NCI-H2107 (cell line): ENCODE measurements at regions not wholly inside any gene's neighbourhood (a gene's known extent, or its start where the extent isn't known, plus 50 kb on each side); places are given as distances from the start of the nearest gene placed in this dataset.

Experiments used
- DNase-seq: peaks from one replicate; lab custom pipeline; 2025; lab: John Stamatoyannopoulos, UW

GRCh38 chr2:8281950-8282857, 399.7 kb upstream of the ID2 start:
- no peak for DNase-seq

DNA sequence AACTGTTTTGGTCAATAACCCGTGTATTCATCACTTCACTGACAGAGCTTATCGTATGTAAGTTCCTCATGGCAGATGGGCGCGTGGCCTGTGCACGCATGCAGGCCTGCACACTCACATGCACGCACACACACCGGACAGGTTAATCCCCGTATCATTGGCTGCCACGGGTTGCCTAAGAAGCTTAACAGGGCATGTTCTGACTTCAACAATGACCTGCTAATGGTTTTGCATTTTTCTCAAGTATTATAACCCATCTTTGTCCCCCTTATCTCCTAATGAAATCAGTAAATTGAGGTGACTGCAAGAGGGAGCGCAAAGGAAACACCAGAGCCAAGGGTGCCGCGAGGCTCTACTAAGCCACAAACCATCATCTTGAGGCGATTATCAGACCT, 399.0 kb upstream of the ID2 start:
- DNase-seq: no peak

GRCh38 chr2:8285081-8285480, 396.8 kb upstream of the ID2 start:
- DNase-seq: no peak

- no peak for DNase-seq
Observed at GRCh38 chr2:8285898-8286297, 396.0 kb upstream of the ID2 start.

DNA sequence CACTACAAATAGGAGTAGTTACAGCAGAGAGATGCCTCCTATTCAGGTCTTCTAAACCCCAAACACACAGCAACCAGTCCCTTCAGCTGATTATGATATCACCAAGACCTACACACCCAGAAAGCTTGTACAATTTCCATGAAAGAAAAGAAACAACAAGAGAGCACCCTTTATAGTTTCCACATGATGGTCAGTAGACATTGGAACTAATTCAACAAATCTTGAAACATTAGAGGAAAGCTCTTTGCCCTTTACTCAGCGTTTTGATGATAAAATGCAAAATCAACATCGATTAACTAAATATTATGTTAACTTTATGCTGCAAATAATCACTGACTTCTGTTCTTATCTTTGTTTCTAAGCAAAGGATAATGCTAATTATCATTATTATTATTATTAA, 393.6 kb upstream of the ID2 start:
- no peak for DNase-seq

- DNase-seq: no peak
Observed at GRCh38 chr2:8289111-8289510, 392.7 kb upstream of the ID2 start.

DNA sequence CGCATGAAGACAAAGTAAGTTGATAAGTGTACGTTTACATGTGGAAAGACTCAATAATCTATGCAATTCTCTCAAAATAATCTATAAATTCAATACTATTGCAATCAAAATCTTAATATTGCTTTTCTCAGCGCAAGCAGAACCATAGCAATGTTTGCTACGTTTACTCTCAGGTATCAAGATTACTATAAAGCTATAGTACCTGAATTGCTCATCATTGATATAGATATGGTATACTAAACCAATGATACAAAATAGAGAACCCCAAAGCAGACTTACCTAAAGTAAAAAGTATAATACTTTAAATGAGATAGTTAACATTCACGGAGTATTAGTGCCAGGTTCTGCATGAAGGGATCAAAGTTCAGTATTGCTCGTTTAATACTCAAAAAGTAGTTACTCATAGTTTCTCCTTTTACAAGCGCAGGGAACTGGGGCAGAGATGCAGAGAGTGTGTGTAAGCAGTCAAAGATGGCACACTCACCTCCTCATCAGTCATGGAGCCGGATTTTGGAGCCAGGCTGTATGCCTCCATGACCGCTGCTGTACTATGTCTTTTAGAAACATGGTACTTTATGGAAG, 391.0 kb upstream of the ID2 start:
- DNase-seq: no peak

DNA sequence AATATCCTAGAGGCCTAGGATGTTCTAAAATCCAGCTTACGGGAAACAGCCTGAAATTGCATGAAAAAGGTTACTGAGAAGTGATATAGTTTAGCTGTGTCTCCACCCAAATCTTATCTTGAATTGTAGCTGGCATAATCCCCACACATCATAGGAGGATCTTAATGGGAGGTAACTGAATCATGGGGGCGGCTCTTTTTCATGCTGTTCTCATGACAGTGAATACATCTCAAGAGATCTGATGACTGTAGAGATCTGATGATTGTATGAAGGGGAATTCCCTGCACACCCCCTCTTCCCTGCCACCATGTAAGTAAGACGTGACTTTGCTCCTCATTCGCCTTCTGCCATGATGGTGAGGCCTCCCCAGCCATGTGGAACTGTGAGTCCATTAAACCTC, 385.6 kb upstream of the ID2 start:
- no peak for DNase-seq

DNA sequence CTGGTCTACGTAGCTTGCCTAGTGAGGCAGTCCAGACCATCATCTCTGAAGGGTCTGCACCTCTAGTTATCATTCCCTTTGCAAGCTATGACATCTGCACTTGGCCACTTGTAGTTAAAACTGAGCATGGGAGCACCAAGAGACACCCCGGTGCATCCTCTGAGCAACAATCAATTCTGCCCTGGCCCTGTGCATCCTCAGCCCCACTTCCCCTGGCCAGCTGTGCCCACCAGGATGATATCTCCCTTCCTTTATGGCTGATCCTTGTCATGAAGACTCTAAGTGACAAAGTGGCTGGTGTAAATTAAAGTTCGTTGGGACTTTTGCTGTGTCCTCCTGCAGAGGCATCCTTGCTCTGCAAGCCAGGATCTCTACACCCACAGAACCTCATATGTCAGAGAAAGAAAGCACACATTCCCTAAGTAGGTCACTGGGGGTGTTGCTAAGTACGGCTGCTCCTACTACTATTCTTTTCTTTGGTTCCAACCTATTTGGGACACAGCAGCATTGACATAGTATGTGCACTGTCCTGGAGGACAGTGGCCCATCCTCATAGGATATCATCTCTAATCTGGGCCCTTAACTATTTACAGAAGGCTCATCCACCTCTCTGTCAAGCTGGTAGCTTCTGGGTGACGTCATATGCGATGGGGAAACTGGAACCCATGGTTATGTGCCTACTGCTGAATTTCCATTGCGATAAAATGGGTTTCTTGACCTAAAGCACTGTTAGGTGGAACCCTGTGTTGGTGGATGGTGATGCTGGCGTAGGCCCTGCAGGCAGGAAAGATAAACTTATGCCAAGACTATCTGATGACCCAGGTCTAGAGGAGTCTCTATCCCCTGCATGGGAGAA, 384.3 kb upstream of the ID2 start:
- no peak for DNase-seq

- DNase-seq: no peak
Observed at GRCh38 chr2:8298783-8299182, 383.1 kb upstream of the ID2 start.

GRCh38 chr2:8300216-8300615, 381.6 kb upstream of the ID2 start:
- DNase-seq: no peak

GRCh38 chr2:8300905-8301304, 381.0 kb upstream of the ID2 start:
- DNase-seq: no peak

- DNase-seq: no peak
Observed at GRCh38 chr2:8303322-8303832, 378.5 kb upstream of the ID2 start.

- DNase-seq: no peak
Observed at GRCh38 chr2:8304821-8305766, 376.8 kb upstream of the ID2 start.

DNA sequence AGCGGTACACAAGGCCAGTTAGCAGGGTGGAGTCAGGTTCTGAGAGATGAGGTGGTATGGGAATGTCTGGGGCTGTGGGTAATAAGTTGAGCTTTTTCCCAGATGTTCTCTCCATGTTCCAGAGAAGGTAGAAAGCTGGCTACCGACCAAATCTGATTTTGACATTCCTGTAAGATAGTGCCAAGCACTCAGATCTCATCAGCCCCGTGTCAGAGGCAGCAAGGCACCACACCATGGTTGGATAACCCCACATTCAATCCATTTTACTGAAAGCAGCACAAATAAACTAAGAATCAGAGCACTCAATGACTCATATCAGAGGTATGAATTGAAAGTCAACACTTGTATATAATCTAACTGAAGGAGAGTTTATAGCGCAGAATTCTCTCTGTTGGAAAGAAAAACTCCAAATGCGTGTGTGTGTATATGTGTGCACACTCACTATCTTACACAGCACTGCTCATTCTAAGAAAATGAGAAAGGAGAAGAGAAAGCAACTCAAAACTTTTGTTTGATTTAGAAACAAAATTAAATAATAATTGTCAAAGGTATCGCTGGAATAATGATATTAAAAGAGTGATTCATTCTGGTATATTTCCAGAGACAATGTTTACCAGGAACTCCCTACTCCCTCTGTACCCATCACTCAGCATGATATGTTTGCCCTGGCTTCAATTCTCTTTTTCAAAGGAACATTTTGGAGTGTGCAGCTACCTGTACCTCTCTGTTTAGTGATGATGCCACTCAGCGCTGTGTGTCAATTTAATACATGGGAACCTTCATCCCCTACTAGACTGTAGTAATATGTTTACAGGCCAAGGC, 375.1 kb upstream of the ID2 start:
- DNase-seq: no peak

- no peak for DNase-seq
Observed at GRCh38 chr2:8307606-8308180, 374.2 kb upstream of the ID2 start.

DNA sequence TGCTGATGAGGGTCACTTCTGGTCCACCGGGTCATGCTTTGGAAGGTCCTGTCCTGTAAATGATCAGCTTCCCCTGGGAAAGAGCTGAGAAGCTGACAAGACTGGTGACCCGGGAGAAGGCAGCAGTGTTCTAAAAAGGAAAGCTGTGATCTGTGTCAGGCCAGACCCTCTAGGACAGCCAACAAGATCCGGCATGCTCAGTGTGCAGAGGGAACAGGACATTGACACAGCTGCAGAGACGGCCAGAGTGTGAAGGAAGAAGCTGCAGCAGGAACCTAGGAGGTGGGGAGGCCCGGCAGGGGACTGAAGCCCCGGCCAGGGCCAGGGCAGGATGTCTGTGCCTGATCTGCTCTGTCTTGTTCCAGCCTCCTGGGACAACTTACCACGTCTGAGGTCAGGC, 372.7 kb upstream of the ID2 start:
- no peak for DNase-seq

GRCh38 chr2:8310557-8311455, 371.1 kb upstream of the ID2 start:
- DNase-seq: no peak

DNA sequence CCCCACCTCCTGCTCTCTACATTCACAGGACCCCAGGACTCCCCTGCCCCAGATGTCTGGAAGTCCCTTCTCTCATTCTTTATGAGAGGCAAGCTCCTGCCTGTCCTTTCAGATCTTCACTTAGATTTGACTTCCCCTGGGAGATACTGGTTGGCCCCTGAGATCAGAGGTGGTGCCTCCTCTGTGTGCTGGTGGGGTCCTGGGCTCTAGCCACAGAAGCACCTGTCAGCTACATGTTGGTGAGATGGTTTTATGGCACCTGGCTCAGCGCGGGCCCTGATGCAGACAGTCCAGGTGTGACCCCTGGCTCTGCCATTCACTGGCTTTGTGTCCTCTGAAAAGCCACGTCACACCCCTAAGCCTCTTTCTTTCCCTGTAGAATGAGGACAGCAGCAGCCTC, 369.6 kb upstream of the ID2 start:
- no peak for DNase-seq
